ENCODE measurements at regions not wholly inside any gene's neighbourhood (a gene's known extent, or its start where the extent isn't known, plus 50 kb on each side); places are given as distances from the start of the nearest gene placed in this dataset.

DNA sequence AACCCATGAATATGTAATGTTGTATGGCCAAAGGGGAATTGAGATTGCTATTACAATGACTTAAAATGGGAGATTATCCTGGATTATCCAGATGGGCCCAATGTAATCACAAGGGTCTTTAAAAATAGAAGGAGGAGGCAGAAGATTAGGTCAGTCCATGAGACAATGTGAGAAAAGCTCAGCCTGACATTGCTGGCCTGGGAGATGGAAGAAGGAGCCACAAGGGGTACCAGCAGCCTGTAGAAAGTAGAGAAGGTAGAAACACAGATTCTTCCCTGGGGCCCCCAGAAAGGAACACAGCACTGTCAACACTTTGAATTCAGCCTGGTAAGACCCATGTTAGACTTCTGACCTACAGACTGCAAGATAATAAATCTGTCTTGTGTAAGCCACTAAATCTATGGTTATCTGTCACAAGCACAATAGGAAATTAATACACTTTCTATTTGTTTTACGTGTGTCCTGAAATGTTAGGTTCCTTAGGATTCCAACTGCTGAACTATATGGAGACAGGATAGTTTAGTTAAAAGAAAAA, 132.9 kb upstream of the SERP2 start:
- TF ChIP-seq, protein P1, sequence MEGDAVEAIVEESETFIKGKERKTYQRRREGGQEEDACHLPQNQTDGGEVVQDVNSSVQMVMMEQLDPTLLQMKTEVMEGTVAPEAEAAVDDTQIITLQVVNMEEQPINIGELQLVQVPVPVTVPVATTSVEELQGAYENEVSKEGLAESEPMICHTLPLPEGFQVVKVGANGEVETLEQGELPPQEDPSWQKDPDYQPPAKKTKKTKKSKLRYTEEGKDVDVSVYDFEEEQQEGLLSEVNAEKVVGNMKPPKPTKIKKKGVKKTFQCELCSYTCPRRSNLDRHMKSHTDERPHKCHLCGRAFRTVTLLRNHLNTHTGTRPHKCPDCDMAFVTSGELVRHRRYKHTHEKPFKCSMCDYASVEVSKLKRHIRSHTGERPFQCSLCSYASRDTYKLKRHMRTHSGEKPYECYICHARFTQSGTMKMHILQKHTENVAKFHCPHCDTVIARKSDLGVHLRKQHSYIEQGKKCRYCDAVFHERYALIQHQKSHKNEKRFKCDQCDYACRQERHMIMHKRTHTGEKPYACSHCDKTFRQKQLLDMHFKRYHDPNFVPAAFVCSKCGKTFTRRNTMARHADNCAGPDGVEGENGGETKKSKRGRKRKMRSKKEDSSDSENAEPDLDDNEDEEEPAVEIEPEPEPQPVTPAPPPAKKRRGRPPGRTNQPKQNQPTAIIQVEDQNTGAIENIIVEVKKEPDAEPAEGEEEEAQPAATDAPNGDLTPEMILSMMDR (IDR thresholded peaks at IDR 0.05) = no peak
- TF ChIP-seq POLR2A (IDR thresholded peaks at IDR 0.05) = no peak
